ENCODE measurements at regions not wholly inside any gene's neighbourhood (a gene's known extent, or its start where the extent isn't known, plus 50 kb on each side); places are given as distances from the start of the nearest gene placed in this dataset.

GRCh38 chr1:181239086-181239485 is 150.6 kb downstream of the IER5 start:
- Histone ChIP-seq H2AK5ac (ENCODE audit: low read depth, low read length) (no peak overlapping the region), H2BK120ac (ENCODE audit: low read depth, low read length) (no peak overlapping the region), H3K56ac (ENCODE audit: extremely low read depth, insufficient read depth, low read length) (no peak overlapping the region), H3K9me1 (ENCODE audit: insufficient read depth, low read length) (no peaks in the 10 kb centered on the region), H2BK15ac (ENCODE audit: low read depth, low read length) (no peak overlapping the region), H2AK9ac (replicated peaks; ENCODE audit: low read depth, low read length, poor library complexity) (no peak overlapping the region), H3K27ac (ENCODE audit: insufficient read depth, low read length) (no peak overlapping the region), H3K9ac (ENCODE audit: low read depth, low read length) (no peak overlapping the region), H3K27me3 (ENCODE audit: control insufficient read depth, insufficient read depth, low read length) (0 out of 2 replicates have a peak, but pooled peaks cover 1% of the 10 kb centered on the region), H3K4me3 (ENCODE audit: insufficient read depth, low read depth, low read length) (no peak overlapping the region), H2AFZ (replicated peaks; ENCODE audit: low read length, poor library complexity) (no peak overlapping the region), H2BK5ac (ENCODE audit: low read depth, low read length, poor library complexity, severe bottlenecking) (no peak overlapping the region), H3K36me3 (ENCODE audit: control insufficient read depth, insufficient read depth, low read length) (no peaks in the 10 kb centered on the region), H4K5ac (ENCODE audit: low read depth, low read length) (no peak overlapping the region), H3K4me1 (ENCODE audit: control insufficient read depth, insufficient read depth, low read length) (no peaks in the 10 kb centered on the region), H3K18ac (ENCODE audit: low read depth, low read length) (no peak overlapping the region), H3K4ac (ENCODE audit: low read depth, low read length) (no peak overlapping the region), H3K4me2 (ENCODE audit: low read depth, low read length) (no peak overlapping the region), H4K20me1 (ENCODE audit: insufficient read depth, low read length) (no peaks in the 10 kb centered on the region), H2BK20ac (ENCODE audit: low read depth, low read length) (no peak overlapping the region), H3K14ac (replicated peaks; ENCODE audit: low read depth, low read length) (no peak overlapping the region), H4K8ac (ENCODE audit: low read depth in 2 of 2, low read length in 2 of 2) (no peak overlapping the region), H3K23ac (ENCODE audit: low read depth, low read length) (no peak overlapping the region), H4K91ac (ENCODE audit: insufficient read depth, low read depth, low read length) (no peak overlapping the region), H3K79me1 (ENCODE audit: low read depth in 1 of 2, low read length in 2 of 2) (no peaks in the 10 kb centered on the region), H3K9me3 (ENCODE audit: control insufficient read depth, insufficient read depth, low read length) (no peaks in the 10 kb centered on the region)
- no TSS peak for BruUV-seq (replicated peaks)
- in situ Hi-C loops (cut with MboI; ENCODE audit: low sequenced_read_pairs): no loop called here
- dilution Hi-C loops (cut with HindIII; ENCODE audit: low sequenced_read_pairs, unreplicated experiment): no loop called here
- TF ChIP-seq CEBPB (IDR thresholded peaks at IDR 0.05; ENCODE audit: low read depth, low read length) (no peak), CHD1 (IDR thresholded peaks at IDR 0.05; ENCODE audit: low read depth, low read length) (no peak), SMC3 (IDR thresholded peaks at IDR 0.05; ENCODE audit: low read depth, low read length) (no peak), ELK1 (IDR thresholded peaks at IDR 0.05; ENCODE audit: borderline replicate concordance, low read depth, low read length) (no peak), USF2 (IDR thresholded peaks at IDR 0.05; ENCODE audit: low read depth, low read length) (no peak), RFX5 (IDR thresholded peaks at IDR 0.05; ENCODE audit: low read depth, low read length) (no peak), FOS (IDR thresholded peaks at IDR 0.05; ENCODE audit: low read depth, low read length) (no peak), MAFK (IDR thresholded peaks at IDR 0.05; ENCODE audit: low read depth, low read length) (no peak), NFE2L2 (IDR thresholded peaks at IDR 0.05; ENCODE audit: low read depth, low read length) (no peak), RAD21 (IDR thresholded peaks at IDR 0.05; ENCODE audit: low read length) (no peak), CTCF (conservative IDR thresholded peaks at IDR 0.05; ENCODE audit: low read depth, low read length) (no peak), BHLHE40 (IDR thresholded peaks at IDR 0.05; ENCODE audit: low read depth, low read length) (no peak), MXI1 (IDR thresholded peaks at IDR 0.05; ENCODE audit: borderline replicate concordance, low read depth, low read length) (no peak), RCOR1 (IDR thresholded peaks at IDR 0.05; ENCODE audit: insufficient replicate concordance, low read length) (no peak)
- DNase-seq (no peak), ATAC-seq (ENCODE audit: low read depth) (no peak)
- ChIA-PET CTCF (no interaction called here), POLR2A (ENCODE audit: unreplicated experiment) (no interaction called here)
- WGBS, 2 experiments (ENCODE audit: extremely low coverage in 2 of 2, insufficient read length in 1 of 2): no CpG with 5 or more reads among the region's 2 CpGs
- intact Hi-C loops (cut with micrococcal nuclease): no loop called here

All from IMR-90 (cell line).